ENCODE measurements at regions not wholly inside any gene's neighbourhood (a gene's known extent, or its start where the extent isn't known, plus 50 kb on each side); places are given as distances from the start of the nearest gene placed in this dataset.
A peak's percentile ranks its signal among the peaks of the same experiment; 100 is the strongest.
"Not testable (repeated sequence)": the region's sequence is repeated elsewhere in the genome, so short reads cannot be mapped to it uniquely, and the experiment has no call there.

DNA sequence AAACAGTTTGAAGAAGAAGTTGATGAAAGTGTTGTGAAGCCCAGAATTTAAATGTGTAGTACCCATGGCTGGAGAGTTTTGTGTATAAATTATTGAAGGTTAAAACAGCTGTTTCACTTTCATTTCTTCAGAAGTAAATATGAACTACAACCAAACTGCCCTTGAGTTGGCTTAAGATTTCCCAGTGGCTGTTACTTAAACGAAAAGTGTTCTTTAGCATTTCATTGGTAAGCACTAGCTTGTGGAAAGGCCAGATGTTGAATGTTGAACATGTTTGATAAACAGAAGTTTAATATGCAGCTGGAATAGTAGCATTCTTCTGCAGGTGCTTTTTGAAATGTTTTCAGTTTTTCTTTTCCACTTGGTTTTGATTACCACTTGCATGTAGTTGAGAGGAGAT is 83.2 kb upstream of the TNRC6B start:
- CTCF ChIA-PET, result no interaction called here
- Histone ChIP-seq H3K27ac (ENCODE audit: extremely low read depth, low read depth, low read length) (no peak overlapping the region), H3K9me3 (ENCODE audit: control insufficient read depth, insufficient read depth, low read depth, low read length) (no peaks in the 10 kb centered on the region), H3K4me1 (ENCODE audit: control insufficient read depth, insufficient read depth, low read length) (no peaks in the 10 kb centered on the region), H3K4me3 (ENCODE audit: low read depth, low read length) (no peak overlapping the region), H3K36me3 (ENCODE audit: control insufficient read depth in 2 of 2, insufficient read depth in 1 of 2, low read length in 2 of 2) (no peaks in the 10 kb centered on the region; a peak in 1 of 3 replicates)
- POLR2A ChIA-PET, result interaction anchor here (1.1 kb wide), 1 partner anchor 83 kb away, joined by 3 read pairs; the partner anchor contains the start of gene TNRC6B
- TF ChIP-seq ZFP69B (tag by site-specific recombination; IDR thresholded peaks at IDR 0.05), result no peak
- TF ChIP-seq, protein P1, sequence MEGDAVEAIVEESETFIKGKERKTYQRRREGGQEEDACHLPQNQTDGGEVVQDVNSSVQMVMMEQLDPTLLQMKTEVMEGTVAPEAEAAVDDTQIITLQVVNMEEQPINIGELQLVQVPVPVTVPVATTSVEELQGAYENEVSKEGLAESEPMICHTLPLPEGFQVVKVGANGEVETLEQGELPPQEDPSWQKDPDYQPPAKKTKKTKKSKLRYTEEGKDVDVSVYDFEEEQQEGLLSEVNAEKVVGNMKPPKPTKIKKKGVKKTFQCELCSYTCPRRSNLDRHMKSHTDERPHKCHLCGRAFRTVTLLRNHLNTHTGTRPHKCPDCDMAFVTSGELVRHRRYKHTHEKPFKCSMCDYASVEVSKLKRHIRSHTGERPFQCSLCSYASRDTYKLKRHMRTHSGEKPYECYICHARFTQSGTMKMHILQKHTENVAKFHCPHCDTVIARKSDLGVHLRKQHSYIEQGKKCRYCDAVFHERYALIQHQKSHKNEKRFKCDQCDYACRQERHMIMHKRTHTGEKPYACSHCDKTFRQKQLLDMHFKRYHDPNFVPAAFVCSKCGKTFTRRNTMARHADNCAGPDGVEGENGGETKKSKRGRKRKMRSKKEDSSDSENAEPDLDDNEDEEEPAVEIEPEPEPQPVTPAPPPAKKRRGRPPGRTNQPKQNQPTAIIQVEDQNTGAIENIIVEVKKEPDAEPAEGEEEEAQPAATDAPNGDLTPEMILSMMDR (tag by site-specific recombination; IDR thresholded peaks at IDR 0.05), result no peak
- TF ChIP-seq ZNF571 (tag by site-specific recombination; IDR thresholded peaks at IDR 0.05), result no peak
- TF ChIP-seq SCRT2 (tag by site-specific recombination; IDR thresholded peaks at IDR 0.05), result no peak
- TF ChIP-seq ZNF521 (tag by site-specific recombination; IDR thresholded peaks at IDR 0.05), result no peak
- TF ChIP-seq ZNF548 (tag by site-specific recombination; IDR thresholded peaks at IDR 0.05), result no peak
- TF ChIP-seq, protein P2, sequence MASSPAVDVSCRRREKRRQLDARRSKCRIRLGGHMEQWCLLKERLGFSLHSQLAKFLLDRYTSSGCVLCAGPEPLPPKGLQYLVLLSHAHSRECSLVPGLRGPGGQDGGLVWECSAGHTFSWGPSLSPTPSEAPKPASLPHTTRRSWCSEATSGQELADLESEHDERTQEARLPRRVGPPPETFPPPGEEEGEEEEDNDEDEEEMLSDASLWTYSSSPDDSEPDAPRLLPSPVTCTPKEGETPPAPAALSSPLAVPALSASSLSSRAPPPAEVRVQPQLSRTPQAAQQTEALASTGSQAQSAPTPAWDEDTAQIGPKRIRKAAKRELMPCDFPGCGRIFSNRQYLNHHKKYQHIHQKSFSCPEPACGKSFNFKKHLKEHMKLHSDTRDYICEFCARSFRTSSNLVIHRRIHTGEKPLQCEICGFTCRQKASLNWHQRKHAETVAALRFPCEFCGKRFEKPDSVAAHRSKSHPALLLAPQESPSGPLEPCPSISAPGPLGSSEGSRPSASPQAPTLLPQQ (tag by site-specific recombination; IDR thresholded peaks at IDR 0.05), result no peak
- no peak for TF ChIP-seq ZNF114 (tag by site-specific recombination; IDR thresholded peaks at IDR 0.05)
- TF ChIP-seq SP3 (tag by site-specific recombination; IDR thresholded peaks at IDR 0.05), result no peak
- TF ChIP-seq, protein P3, sequence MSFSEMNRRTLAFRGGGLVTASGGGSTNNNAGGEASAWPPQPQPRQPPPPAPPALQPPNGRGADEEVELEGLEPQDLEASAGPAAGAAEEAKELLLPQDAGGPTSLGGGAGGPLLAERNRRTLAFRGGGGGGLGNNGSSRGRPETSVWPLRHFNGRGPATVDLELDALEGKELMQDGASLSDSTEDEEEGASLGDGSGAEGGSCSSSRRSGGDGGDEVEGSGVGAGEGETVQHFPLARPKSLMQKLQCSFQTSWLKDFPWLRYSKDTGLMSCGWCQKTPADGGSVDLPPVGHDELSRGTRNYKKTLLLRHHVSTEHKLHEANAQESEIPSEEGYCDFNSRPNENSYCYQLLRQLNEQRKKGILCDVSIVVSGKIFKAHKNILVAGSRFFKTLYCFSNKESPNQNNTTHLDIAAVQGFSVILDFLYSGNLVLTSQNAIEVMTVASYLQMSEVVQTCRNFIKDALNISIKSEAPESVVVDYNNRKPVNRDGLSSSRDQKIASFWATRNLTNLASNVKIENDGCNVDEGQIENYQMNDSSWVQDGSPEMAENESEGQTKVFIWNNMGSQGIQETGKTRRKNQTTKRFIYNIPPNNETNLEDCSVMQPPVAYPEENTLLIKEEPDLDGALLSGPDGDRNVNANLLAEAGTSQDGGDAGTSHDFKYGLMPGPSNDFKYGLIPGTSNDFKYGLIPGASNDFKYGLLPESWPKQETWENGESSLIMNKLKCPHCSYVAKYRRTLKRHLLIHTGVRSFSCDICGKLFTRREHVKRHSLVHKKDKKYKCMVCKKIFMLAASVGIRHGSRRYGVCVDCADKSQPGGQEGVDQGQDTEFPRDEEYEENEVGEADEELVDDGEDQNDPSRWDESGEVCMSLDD (tag by site-specific recombination; IDR thresholded peaks at IDR 0.05), result no peak
- no peak for TF ChIP-seq ZNF610 (tag by site-specific recombination; IDR thresholded peaks at IDR 0.05; ENCODE audit: borderline replicate concordance)
- TF ChIP-seq ZNF76 (tag by site-specific recombination; IDR thresholded peaks at IDR 0.05; ENCODE audit: borderline replicate concordance, low read depth), result no peak
- TF ChIP-seq GLI2 (tag by site-specific recombination; IDR thresholded peaks at IDR 0.05; ENCODE audit: borderline replicate concordance, low read depth), result no peak
- no peak for TF ChIP-seq ZNF221 (tag by site-specific recombination; IDR thresholded peaks at IDR 0.05; ENCODE audit: borderline replicate concordance)

DNA sequence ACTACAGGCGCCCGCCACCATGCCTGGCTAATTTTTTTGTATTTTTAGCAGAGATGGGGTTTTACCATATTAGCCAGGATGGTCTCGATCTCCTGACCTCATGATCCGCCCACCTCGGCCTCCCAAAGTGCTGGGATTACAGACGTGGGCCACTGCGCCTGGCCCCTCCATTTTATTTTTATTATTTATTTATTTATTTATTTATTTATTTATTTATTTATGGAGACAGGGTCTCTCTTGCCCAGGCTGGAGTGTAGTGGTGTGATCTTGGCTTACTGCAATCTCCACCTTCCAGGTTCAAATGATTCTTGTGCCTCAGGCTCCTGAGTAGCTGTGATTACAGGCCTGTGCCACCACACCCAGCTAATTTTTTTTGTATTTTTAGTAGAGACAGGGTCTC is 77.8 kb upstream of the TNRC6B start:
- not testable (repeated sequence) for H3K4me1 ChIP-seq (ENCODE audit: control insufficient read depth, insufficient read depth, low read length); H3K27ac ChIP-seq (ENCODE audit: extremely low read depth, low read depth, low read length); H3K9me3 ChIP-seq (ENCODE audit: control insufficient read depth, insufficient read depth, low read depth, low read length); H3K4me3 ChIP-seq (ENCODE audit: low read depth, low read length); H3K36me3 ChIP-seq (ENCODE audit: control insufficient read depth in 2 of 2, insufficient read depth in 1 of 2, low read length in 2 of 2)
- ChIA-PET CTCF (interaction anchor here (0.6 to 0.7 kb wide), 2 partner anchors 27 to 1533 kb away, joined by 3 to 4 read pairs; no protein-coding TSS in a partner anchor), POLR2A (interaction anchor here (0.6 kb wide), 1 partner anchor 27 kb away, joined by 3 read pairs; no protein-coding TSS in a partner anchor)
- TF ChIP-seq ZNF560 (tag by site-specific recombination; IDR thresholded peaks at IDR 0.05; ENCODE audit: borderline replicate concordance) (0 out of 2 replicates have a peak, but pooled peaks have one; percentile 29), ZNF426 (tag by site-specific recombination; IDR thresholded peaks at IDR 0.05) (peak; percentile 68), ZNF623 (tag by site-specific recombination; IDR thresholded peaks at IDR 0.05) (peak; percentile 55), ZNF394 (tag by site-specific recombination; IDR thresholded peaks at IDR 0.05; ENCODE audit: borderline replicate concordance) (peak; percentile 81; the same call in 1 of the 2 replicates)
- TF ChIP-seq, protein P4, sequence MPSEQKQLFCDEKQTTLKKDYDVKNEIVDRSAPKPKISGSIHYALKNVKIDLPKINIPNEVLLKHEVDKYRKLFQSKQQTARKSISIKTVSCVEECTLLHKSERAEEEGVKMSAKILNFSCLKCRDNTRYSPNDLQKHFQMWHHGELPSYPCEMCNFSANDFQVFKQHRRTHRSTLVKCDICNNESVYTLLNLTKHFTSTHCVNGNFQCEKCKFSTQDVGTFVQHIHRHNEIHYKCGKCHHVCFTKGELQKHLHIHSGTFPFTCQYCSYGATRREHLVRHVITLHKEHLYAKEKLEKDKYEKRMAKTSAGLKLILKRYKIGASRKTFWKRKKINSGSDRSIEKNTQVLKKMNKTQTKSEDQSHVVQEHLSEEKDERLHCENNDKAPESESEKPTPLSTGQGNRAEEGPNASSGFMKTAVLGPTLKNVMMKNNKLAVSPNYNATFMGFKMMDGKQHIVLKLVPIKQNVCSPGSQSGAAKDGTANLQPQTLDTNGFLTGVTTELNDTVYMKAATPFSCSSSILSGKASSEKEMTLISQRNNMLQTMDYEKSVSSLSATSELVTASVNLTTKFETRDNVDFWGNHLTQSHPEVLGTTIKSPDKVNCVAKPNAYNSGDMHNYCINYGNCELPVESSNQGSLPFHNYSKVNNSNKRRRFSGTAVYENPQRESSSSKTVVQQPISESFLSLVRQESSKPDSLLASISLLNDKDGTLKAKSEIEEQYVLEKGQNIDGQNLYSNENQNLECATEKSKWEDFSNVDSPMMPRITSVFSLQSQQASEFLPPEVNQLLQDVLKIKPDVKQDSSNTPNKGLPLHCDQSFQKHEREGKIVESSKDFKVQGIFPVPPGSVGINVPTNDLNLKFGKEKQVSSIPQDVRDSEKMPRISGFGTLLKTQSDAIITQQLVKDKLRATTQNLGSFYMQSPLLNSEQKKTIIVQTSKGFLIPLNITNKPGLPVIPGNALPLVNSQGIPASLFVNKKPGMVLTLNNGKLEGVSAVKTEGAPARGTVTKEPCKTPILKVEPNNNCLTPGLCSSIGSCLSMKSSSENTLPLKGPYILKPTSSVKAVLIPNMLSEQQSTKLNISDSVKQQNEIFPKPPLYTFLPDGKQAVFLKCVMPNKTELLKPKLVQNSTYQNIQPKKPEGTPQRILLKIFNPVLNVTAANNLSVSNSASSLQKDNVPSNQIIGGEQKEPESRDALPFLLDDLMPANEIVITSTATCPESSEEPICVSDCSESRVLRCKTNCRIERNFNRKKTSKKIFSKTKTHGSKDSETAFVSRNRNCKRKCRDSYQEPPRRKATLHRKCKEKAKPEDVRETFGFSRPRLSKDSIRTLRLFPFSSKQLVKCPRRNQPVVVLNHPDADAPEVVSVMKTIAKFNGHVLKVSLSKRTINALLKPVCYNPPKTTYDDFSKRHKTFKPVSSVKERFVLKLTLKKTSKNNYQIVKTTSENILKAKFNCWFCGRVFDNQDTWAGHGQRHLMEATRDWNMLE (tag by site-specific recombination; conservative IDR thresholded peaks at IDR 0.05; ENCODE audit: low read depth), result peak; percentile 81
- TF ChIP-seq, protein P5, sequence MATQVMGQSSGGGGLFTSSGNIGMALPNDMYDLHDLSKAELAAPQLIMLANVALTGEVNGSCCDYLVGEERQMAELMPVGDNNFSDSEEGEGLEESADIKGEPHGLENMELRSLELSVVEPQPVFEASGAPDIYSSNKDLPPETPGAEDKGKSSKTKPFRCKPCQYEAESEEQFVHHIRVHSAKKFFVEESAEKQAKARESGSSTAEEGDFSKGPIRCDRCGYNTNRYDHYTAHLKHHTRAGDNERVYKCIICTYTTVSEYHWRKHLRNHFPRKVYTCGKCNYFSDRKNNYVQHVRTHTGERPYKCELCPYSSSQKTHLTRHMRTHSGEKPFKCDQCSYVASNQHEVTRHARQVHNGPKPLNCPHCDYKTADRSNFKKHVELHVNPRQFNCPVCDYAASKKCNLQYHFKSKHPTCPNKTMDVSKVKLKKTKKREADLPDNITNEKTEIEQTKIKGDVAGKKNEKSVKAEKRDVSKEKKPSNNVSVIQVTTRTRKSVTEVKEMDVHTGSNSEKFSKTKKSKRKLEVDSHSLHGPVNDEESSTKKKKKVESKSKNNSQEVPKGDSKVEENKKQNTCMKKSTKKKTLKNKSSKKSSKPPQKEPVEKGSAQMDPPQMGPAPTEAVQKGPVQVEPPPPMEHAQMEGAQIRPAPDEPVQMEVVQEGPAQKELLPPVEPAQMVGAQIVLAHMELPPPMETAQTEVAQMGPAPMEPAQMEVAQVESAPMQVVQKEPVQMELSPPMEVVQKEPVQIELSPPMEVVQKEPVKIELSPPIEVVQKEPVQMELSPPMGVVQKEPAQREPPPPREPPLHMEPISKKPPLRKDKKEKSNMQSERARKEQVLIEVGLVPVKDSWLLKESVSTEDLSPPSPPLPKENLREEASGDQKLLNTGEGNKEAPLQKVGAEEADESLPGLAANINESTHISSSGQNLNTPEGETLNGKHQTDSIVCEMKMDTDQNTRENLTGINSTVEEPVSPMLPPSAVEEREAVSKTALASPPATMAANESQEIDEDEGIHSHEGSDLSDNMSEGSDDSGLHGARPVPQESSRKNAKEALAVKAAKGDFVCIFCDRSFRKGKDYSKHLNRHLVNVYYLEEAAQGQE (tag by site-specific recombination; IDR thresholded peaks at IDR 0.05), result peak; percentile 37; the same call in 1 of the 2 replicates
